ENCODE measurements at regions not wholly inside any gene's neighbourhood (a gene's known extent, or its start where the extent isn't known, plus 50 kb on each side); places are given as distances from the start of the nearest gene placed in this dataset.

- H3K4me3 ChIP-seq (replicated peaks; ENCODE audit: low read depth, low read length): no peak overlapping the region
- no peak for DNase-seq (ENCODE audit: extremely low read depth, low read depth)
- no peak for TF ChIP-seq CTCF (IDR thresholded peaks at IDR 0.05; ENCODE audit: low read depth, low read length, missing control alignments)
These were observed 1205.9 kb upstream of the GYPC start for GRCh38 chr2:125450092-125450491.

- no peak for DNase-seq (ENCODE audit: extremely low read depth, low read depth)
- TF ChIP-seq CTCF (IDR thresholded peaks at IDR 0.05; ENCODE audit: low read depth, low read length, missing control alignments): no peak
- no peak overlapping the region for H3K4me3 ChIP-seq (replicated peaks; ENCODE audit: low read depth, low read length)
These were observed 1200.8 kb upstream of the GYPC start for GRCh38 chr2:125455110-125455509.

GRCh38 chr2:125456693-125457363, 1199.1 kb upstream of the GYPC start:
- no peak for DNase-seq (ENCODE audit: extremely low read depth, low read depth)
- H3K4me3 ChIP-seq (replicated peaks; ENCODE audit: low read depth, low read length): no peak overlapping the region
- no peak for TF ChIP-seq CTCF (IDR thresholded peaks at IDR 0.05; ENCODE audit: low read depth, low read length, missing control alignments)

- TF ChIP-seq CTCF (IDR thresholded peaks at IDR 0.05; ENCODE audit: low read depth, low read length, missing control alignments): peak; percentile 12
- no peak for DNase-seq (ENCODE audit: extremely low read depth, low read depth)
- H3K4me3 ChIP-seq (replicated peaks; ENCODE audit: low read depth, low read length): no peak overlapping the region
These were observed 1184.0 kb upstream of the GYPC start for GRCh38 chr2:125471963-125472362.

- no peak for DNase-seq (ENCODE audit: extremely low read depth, low read depth)
- TF ChIP-seq CTCF (IDR thresholded peaks at IDR 0.05; ENCODE audit: low read depth, low read length, missing control alignments): no peak
- H3K4me3 ChIP-seq (replicated peaks; ENCODE audit: low read depth, low read length): no peak overlapping the region
These were observed 1176.8 kb upstream of the GYPC start for GRCh38 chr2:125479143-125479636.

GRCh38 chr2:125490308-125490707, 1165.7 kb upstream of the GYPC start:
- no peak overlapping the region for H3K4me3 ChIP-seq (replicated peaks; ENCODE audit: low read depth, low read length)
- TF ChIP-seq CTCF (IDR thresholded peaks at IDR 0.05; ENCODE audit: low read depth, low read length, missing control alignments): no peak
- DNase-seq (ENCODE audit: extremely low read depth, low read depth): no peak

GRCh38 chr2:125491663-125492062, 1164.3 kb upstream of the GYPC start:
- no peak for DNase-seq (ENCODE audit: extremely low read depth, low read depth)
- no peak for TF ChIP-seq CTCF (IDR thresholded peaks at IDR 0.05; ENCODE audit: low read depth, low read length, missing control alignments)
- H3K4me3 ChIP-seq (replicated peaks; ENCODE audit: low read depth, low read length): no peak overlapping the region

Data from HFF-Myc (cell line).